HCT116 (cell line): ENCODE measurements at regions not wholly inside any gene's neighbourhood (a gene's known extent, or its start where the extent isn't known, plus 50 kb on each side); places are given as distances from the start of the nearest gene placed in this dataset.

ENCODE experiments used
- ATAC-seq: fragments of 200-7000 bp; cut with Tn5 transposase; 2 replicates; pipeline ENCODE4 v1.9.1; 2020; ENCODE audit warnings: mild to moderate bottlenecking, moderate library complexity
- BruUV-seq: library from RNA; stranded (reverse); fragments of 400-500 nt; replicated peaks from 2 replicates; lab custom pipeline; 2021; lab: Mats Ljungman, UMichigan
- CTCF ChIA-PET: fragments of 300-600 bp; sonication (Branson Sonifier 250); formaldehyde crosslinking; loops from one replicate; lab custom pipeline; 2021; ENCODE audit warnings: antibody characterized with exemption; lab: Charles Lee
- POLR2A ChIA-PET: fragments of 300-600, 350-600 bp; sonication (Branson Sonifier 250); formaldehyde crosslinking; loops from one replicate; lab custom pipeline; 2021; ENCODE audit warnings: antibody characterized with exemption; lab: Charles Lee
- RAD21 ChIA-PET, 2 experiments: fragments of 300-600 bp; sonication (Branson Sonifier 250); formaldehyde crosslinking; loops; one replicate each; lab custom pipeline; 2023; ENCODE audit warnings: low total read pairs in 2 of 2; ENCODE audit not compliant: uncharacterized antibody in 2 of 2, unreplicated experiment in 2 of 2, low non-redundant PET in 1 of 2; lab: Charles Lee
- DNase-seq: peaks from one replicate; pipeline ENCODE4 v3.0.0-alpha.2; 2010; ENCODE audit warnings: low read depth, low spot score
- H2AFZ ChIP-seq: fragments of 200-600 bp; shearing (Covaris generic), sonication (generic); 2 replicates; pipeline ENCODE4 v1.6.1; 2017; ENCODE audit warnings: low read depth, mixed run types, mixed read lengths, antibody characterized with exemption, low read length; ENCODE audit not compliant: poor library complexity, severe bottlenecking
- H3K27ac ChIP-seq: 2 replicates; pipeline ENCODE4 v1.5.1; 2012; ENCODE audit warnings: low read depth, low read length
- H3K27me3 ChIP-seq: fragments of 200-600 bp; sonication (generic); 2 replicates; pipeline ENCODE4 v1.6.1; 2016; ENCODE audit warnings: mixed run types, low read length, mixed read lengths; ENCODE audit not compliant: insufficient read depth
- H3K36me3 ChIP-seq, 2 experiments: fragments of 200-500 bp in 1 of 2; fragments of 200-600 bp in 1 of 2; sonication (Bioruptor generic) in 1 of 2; sonication (generic) in 1 of 2; 2 replicates each; pipeline versions ENCODE4 v1.5.1 to v1.6.1; 2014 to 2016; ENCODE audit warnings: low read length in 2 of 2, inconsistent platforms in 1 of 2, mixed read lengths in 1 of 2, mixed run types in 1 of 2; ENCODE audit not compliant: insufficient read depth in 2 of 2, control insufficient read depth in 1 of 2
- H3K4me1 ChIP-seq, 2 experiments: fragments of 200-600 bp in 1 of 2; sonication (generic) in 1 of 2; 2 replicates each; pipeline versions ENCODE4 v1.5.1 to v1.6.1; 2012 to 2017; ENCODE audit warnings: low read length in 2 of 2, inconsistent platforms in 1 of 2, mild to moderate bottlenecking in 1 of 2, mixed read lengths in 1 of 2, mixed run types in 1 of 2, moderate library complexity in 1 of 2; ENCODE audit not compliant: insufficient read depth in 2 of 2, control insufficient read depth in 1 of 2
- H3K4me2 ChIP-seq: fragments of 200-600 bp; sonication (generic); 2 replicates; pipeline ENCODE4 v1.6.1; 2017; ENCODE audit warnings: mixed run types, low read length, mixed read lengths
- H3K4me3 ChIP-seq, 2 experiments: fragments of 200-600 bp in 1 of 2; sonication (generic) in 1 of 2; replicated peaks in 1 of 2; 2 replicates each; pipeline ENCODE4 v1.5.1; 2011 to 2016; ENCODE audit warnings: low read length in 2 of 2, control low read depth in 1 of 2, low read depth in 1 of 2, mild to moderate bottlenecking in 1 of 2, mixed read lengths in 1 of 2, mixed run types in 1 of 2
- H3K79me2 ChIP-seq: fragments of 200-600 bp; sonication (generic); 2 replicates; pipeline ENCODE4 v1.6.1; 2017; ENCODE audit warnings: mild to moderate bottlenecking, mixed run types, low read length, moderate library complexity, mixed read lengths; ENCODE audit not compliant: insufficient read depth
- H3K9ac ChIP-seq: fragments of 200-600 bp; sonication (generic); 2 replicates; pipeline ENCODE4 v1.6.1; 2016; ENCODE audit warnings: low read length, mixed read lengths
- H3K9me2 ChIP-seq: fragments of 200-600 bp; sonication (generic), shearing (Covaris generic); 2 replicates; pipeline ENCODE4 v1.6.1; 2017; ENCODE audit warnings: mixed run types, mild to moderate bottlenecking, moderate library complexity; ENCODE audit not compliant: insufficient read depth
- H3K9me3 ChIP-seq, 2 experiments: fragments of 200-500 bp in 1 of 2; fragments of 200-600 bp in 1 of 2; sonication (Bioruptor generic) in 1 of 2; sonication (generic) in 1 of 2; 2 replicates each; pipeline ENCODE4 v1.6.1; 2014 to 2017; ENCODE audit warnings: low read length in 2 of 2, mixed read lengths in 2 of 2, inconsistent platforms in 1 of 2, low read depth in 1 of 2, mild to moderate bottlenecking in 1 of 2, mixed run types in 1 of 2, moderate library complexity in 1 of 2; ENCODE audit not compliant: control insufficient read depth in 1 of 2, insufficient read depth in 1 of 2
- H4K20me1 ChIP-seq: fragments of 200-600 bp; sonication (generic), shearing (Covaris generic); 2 replicates; pipeline ENCODE4 v1.6.1; 2017; ENCODE audit warnings: mixed run types, mild to moderate bottlenecking, moderate library complexity; ENCODE audit not compliant: insufficient read depth
- CBX3 ChIP-seq: IDR thresholded peaks from 2 replicates; pipeline ENCODE4 v1.6.1; 2012; ENCODE audit warnings: low read depth
- EGR1 ChIP-seq: IDR thresholded peaks from 2 replicates; pipeline ENCODE4 v1.6.1; 2012; ENCODE audit warnings: low read depth
- ELF1 ChIP-seq: IDR thresholded peaks from 2 replicates; pipeline ENCODE4 v1.6.1; 2012; ENCODE audit warnings: low read depth, borderline replicate concordance
- EZH2 ChIP-seq: fragments of 200-600 bp; sonication (generic); IDR thresholded peaks from 2 replicates; pipeline ENCODE4 v1.6.1; 2017; ENCODE audit warnings: antibody characterized with exemption, mixed run types
- EZH2phosphoT487 ChIP-seq: fragments of 200-600 bp; IDR thresholded peaks from 2 replicates; pipeline ENCODE4 v1.6.1; 2018; ENCODE audit warnings: antibody characterized with exemption, borderline replicate concordance
- FOSL1 ChIP-seq: IDR thresholded peaks from 2 replicates; pipeline ENCODE4 v1.6.1; 2012; ENCODE audit warnings: low read depth
- JUND ChIP-seq: IDR thresholded peaks from 2 replicates; pipeline ENCODE4 v1.6.1; 2012
- POLR2AphosphoS5 ChIP-seq: IDR thresholded peaks from 2 replicates; pipeline ENCODE4 v1.6.1; 2011; ENCODE audit warnings: mild to moderate bottlenecking, low read depth, low read length, moderate library complexity
- RAD21 ChIP-seq: IDR thresholded peaks from 2 replicates; pipeline ENCODE4 v1.6.1; 2012; ENCODE audit warnings: low read depth, mild to moderate bottlenecking
- SP1 ChIP-seq: IDR thresholded peaks from 2 replicates; pipeline ENCODE4 v1.6.1; 2012; ENCODE audit warnings: low read depth
- SRF ChIP-seq: IDR thresholded peaks from 2 replicates; pipeline ENCODE4 v1.6.1; 2012; ENCODE audit warnings: low read depth
- TCF7L2 ChIP-seq: IDR thresholded peaks from 2 replicates; pipeline ENCODE4 v1.7.0; 2011; ENCODE audit warnings: borderline replicate concordance, inconsistent platforms; ENCODE audit not compliant: insufficient read depth, insufficient read length; ENCODE audit errors: extremely low read depth
- YY1 ChIP-seq: IDR thresholded peaks from 2 replicates; pipeline ENCODE4 v1.6.1; 2011; ENCODE audit warnings: low read length, low read depth, moderate library complexity, mild to moderate bottlenecking; ENCODE audit not compliant: insufficient replicate concordance; ENCODE audit errors: extremely low read depth
- ZFX ChIP-seq: fragments of 450-650 bp; IDR thresholded peaks from 2 replicates; pipeline ENCODE4 v1.6.1; 2017
- ZNF274 ChIP-seq: fragments of 200-500 bp; sonication (Bioruptor generic); IDR thresholded peaks from 2 replicates; pipeline ENCODE4 v1.6.1; 2014; ENCODE audit warnings: mild to moderate bottlenecking, low read depth, low read length, inconsistent platforms
- intact Hi-C: fragments of 100-400 bp; cut with micrococcal nuclease; formaldehyde crosslinking; loops from 2 replicates; pipeline ENCODE4 v1.10.0; 2022
- TF ChIP-seq, protein P1 (sequence below): IDR thresholded peaks from 2 replicates; pipeline ENCODE4 v1.6.1; 2012
- TF ChIP-seq, protein P2 (sequence below): IDR thresholded peaks from 2 replicates; pipeline ENCODE4 v1.6.1; 2012; ENCODE audit warnings: low read depth
- TF ChIP-seq, protein P3 (sequence below): IDR thresholded peaks from 2 replicates; pipeline ENCODE4 v1.6.1; 2011; ENCODE audit warnings: mild to moderate bottlenecking, low read length, moderate library complexity; ENCODE audit not compliant: insufficient replicate concordance; ENCODE audit errors: extremely low read depth
- TF ChIP-seq, protein P4 (sequence below), 3 experiments: fragments of 200-600 bp in 1 of 3; sonication (generic) in 1 of 3; IDR thresholded peaks in 2 of 3; conservative IDR thresholded peaks in 1 of 3; 2 replicates each; pipeline ENCODE4 v1.5.1; 2012 to 2017; ENCODE audit warnings: low read depth in 2 of 3, low read length in 2 of 3, antibody characterized with exemption in 1 of 3, borderline replicate concordance in 1 of 3, control low read depth in 1 of 3, mild to moderate bottlenecking in 1 of 3, mixed read lengths in 1 of 3, mixed run types in 1 of 3, moderate library complexity in 1 of 3; ENCODE audit not compliant: insufficient read depth in 1 of 3
- TF ChIP-seq, protein P5 (sequence below): IDR thresholded peaks from 2 replicates; pipeline ENCODE4 v1.6.1; 2012

DNA sequence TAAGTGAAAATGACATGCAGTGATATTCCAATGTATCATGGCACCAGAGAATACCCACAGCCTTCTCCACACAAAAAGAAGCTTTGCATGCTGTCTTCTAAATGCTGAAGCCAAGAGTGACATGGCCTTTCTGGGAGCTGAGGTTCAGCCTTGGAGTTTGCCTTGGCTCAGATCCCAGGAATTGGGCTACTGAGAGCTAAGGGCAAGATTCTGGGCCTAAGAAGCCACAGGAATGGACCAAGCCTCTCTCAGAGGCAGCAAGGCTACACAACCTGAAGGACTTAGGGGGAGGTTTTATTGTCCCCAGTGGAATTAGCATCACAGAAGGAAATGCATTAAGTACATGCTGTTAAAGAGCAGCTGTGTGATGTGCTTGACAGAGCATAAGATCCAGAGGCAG is 1078.5 kb downstream of the TUSC7 start:
- DNase-seq (no peak), ATAC-seq (no peak)
- Histone ChIP-seq H3K9me3 (no peaks in the 10 kb centered on the region), H3K79me2 (no peaks in the 10 kb centered on the region), H3K9ac (no peak overlapping the region), H3K9me2 (no peaks in the 10 kb centered on the region), H3K27ac (no peak overlapping the region), H3K36me3 (no peaks in the 10 kb centered on the region), H2AFZ (no peak overlapping the region), H3K4me1 (no peaks in the 10 kb centered on the region), H4K20me1 (no peaks in the 10 kb centered on the region), H3K4me3 (no peak overlapping the region), H3K4me2 (no peak overlapping the region), H3K27me3 (peaks cover 5% of the 10 kb centered on the region; the same call in 1 of the 2 replicates)
- ChIA-PET CTCF (no interaction called here), POLR2A (no interaction called here), RAD21 (no interaction called here)
- TF ChIP-seq, protein P1, sequence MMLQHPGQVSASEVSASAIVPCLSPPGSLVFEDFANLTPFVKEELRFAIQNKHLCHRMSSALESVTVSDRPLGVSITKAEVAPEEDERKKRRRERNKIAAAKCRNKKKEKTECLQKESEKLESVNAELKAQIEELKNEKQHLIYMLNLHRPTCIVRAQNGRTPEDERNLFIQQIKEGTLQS: no peak
- TF ChIP-seq SRF (no peak), FOSL1 (no peak), EZH2 (no peak), ZNF274 (no peak), TCF7L2 (no peak), RAD21 (no peak), JUND (no peak), YY1 (no peak), ELF1 (no peak), CBX3 (no peak), POLR2AphosphoS5 (no peak), EZH2phosphoT487 (no peak), SP1 (no peak), ZFX (no peak), EGR1 (no peak)
- TF ChIP-seq, protein P2, sequence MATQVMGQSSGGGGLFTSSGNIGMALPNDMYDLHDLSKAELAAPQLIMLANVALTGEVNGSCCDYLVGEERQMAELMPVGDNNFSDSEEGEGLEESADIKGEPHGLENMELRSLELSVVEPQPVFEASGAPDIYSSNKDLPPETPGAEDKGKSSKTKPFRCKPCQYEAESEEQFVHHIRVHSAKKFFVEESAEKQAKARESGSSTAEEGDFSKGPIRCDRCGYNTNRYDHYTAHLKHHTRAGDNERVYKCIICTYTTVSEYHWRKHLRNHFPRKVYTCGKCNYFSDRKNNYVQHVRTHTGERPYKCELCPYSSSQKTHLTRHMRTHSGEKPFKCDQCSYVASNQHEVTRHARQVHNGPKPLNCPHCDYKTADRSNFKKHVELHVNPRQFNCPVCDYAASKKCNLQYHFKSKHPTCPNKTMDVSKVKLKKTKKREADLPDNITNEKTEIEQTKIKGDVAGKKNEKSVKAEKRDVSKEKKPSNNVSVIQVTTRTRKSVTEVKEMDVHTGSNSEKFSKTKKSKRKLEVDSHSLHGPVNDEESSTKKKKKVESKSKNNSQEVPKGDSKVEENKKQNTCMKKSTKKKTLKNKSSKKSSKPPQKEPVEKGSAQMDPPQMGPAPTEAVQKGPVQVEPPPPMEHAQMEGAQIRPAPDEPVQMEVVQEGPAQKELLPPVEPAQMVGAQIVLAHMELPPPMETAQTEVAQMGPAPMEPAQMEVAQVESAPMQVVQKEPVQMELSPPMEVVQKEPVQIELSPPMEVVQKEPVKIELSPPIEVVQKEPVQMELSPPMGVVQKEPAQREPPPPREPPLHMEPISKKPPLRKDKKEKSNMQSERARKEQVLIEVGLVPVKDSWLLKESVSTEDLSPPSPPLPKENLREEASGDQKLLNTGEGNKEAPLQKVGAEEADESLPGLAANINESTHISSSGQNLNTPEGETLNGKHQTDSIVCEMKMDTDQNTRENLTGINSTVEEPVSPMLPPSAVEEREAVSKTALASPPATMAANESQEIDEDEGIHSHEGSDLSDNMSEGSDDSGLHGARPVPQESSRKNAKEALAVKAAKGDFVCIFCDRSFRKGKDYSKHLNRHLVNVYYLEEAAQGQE: no peak
- TF ChIP-seq, protein P3, sequence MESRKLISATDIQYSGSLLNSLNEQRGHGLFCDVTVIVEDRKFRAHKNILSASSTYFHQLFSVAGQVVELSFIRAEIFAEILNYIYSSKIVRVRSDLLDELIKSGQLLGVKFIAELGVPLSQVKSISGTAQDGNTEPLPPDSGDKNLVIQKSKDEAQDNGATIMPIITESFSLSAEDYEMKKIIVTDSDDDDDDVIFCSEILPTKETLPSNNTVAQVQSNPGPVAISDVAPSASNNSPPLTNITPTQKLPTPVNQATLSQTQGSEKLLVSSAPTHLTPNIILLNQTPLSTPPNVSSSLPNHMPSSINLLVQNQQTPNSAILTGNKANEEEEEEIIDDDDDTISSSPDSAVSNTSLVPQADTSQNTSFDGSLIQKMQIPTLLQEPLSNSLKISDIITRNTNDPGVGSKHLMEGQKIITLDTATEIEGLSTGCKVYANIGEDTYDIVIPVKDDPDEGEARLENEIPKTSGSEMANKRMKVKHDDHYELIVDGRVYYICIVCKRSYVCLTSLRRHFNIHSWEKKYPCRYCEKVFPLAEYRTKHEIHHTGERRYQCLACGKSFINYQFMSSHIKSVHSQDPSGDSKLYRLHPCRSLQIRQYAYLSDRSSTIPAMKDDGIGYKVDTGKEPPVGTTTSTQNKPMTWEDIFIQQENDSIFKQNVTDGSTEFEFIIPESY: no peak
- TF ChIP-seq, protein P4, sequence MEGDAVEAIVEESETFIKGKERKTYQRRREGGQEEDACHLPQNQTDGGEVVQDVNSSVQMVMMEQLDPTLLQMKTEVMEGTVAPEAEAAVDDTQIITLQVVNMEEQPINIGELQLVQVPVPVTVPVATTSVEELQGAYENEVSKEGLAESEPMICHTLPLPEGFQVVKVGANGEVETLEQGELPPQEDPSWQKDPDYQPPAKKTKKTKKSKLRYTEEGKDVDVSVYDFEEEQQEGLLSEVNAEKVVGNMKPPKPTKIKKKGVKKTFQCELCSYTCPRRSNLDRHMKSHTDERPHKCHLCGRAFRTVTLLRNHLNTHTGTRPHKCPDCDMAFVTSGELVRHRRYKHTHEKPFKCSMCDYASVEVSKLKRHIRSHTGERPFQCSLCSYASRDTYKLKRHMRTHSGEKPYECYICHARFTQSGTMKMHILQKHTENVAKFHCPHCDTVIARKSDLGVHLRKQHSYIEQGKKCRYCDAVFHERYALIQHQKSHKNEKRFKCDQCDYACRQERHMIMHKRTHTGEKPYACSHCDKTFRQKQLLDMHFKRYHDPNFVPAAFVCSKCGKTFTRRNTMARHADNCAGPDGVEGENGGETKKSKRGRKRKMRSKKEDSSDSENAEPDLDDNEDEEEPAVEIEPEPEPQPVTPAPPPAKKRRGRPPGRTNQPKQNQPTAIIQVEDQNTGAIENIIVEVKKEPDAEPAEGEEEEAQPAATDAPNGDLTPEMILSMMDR (IDR thresholded peaks at IDR 0.05 in 2 of 3, conservative IDR thresholded peaks at IDR 0.05 in 1 of 3; ENCODE audit: borderline replicate concordance in 1 of 3, insufficient read depth in 1 of 3, low read depth in 2 of 3, low read length in 2 of 3): no peak
- TF ChIP-seq, protein P5, sequence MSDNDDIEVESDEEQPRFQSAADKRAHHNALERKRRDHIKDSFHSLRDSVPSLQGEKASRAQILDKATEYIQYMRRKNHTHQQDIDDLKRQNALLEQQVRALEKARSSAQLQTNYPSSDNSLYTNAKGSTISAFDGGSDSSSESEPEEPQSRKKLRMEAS: no peak
- BruUV-seq: no TSS peak
- intact Hi-C loops: no loop called here
